HCT116 (cell line): ENCODE measurements at regions not wholly inside any gene's neighbourhood (a gene's known extent, or its start where the extent isn't known, plus 50 kb on each side); places are given as distances from the start of the nearest gene placed in this dataset.

ENCODE experiments used
- ATAC-seq: fragments of 200-7000 bp; cut with Tn5 transposase; 2 replicates; pipeline ENCODE4 v1.9.1; 2020; ENCODE audit warnings: mild to moderate bottlenecking, moderate library complexity
- BruUV-seq: library from RNA; stranded (reverse); fragments of 400-500 nt; replicated peaks from 2 replicates; lab custom pipeline; 2021; lab: Mats Ljungman, UMichigan
- CTCF ChIA-PET: fragments of 300-600 bp; sonication (Branson Sonifier 250); formaldehyde crosslinking; loops from one replicate; lab custom pipeline; 2021; ENCODE audit warnings: antibody characterized with exemption; lab: Charles Lee
- POLR2A ChIA-PET: fragments of 300-600, 350-600 bp; sonication (Branson Sonifier 250); formaldehyde crosslinking; loops from one replicate; lab custom pipeline; 2021; ENCODE audit warnings: antibody characterized with exemption; lab: Charles Lee
- RAD21 ChIA-PET, 2 experiments: fragments of 300-600 bp; sonication (Branson Sonifier 250); formaldehyde crosslinking; loops; one replicate each; lab custom pipeline; 2023; ENCODE audit warnings: low total read pairs in 2 of 2; ENCODE audit not compliant: uncharacterized antibody in 2 of 2, unreplicated experiment in 2 of 2, low non-redundant PET in 1 of 2; lab: Charles Lee
- DNase-seq: peaks from one replicate; pipeline ENCODE4 v3.0.0-alpha.2; 2010; ENCODE audit warnings: low read depth, low spot score
- H2AFZ ChIP-seq: fragments of 200-600 bp; shearing (Covaris generic), sonication (generic); 2 replicates; pipeline ENCODE4 v1.6.1; 2017; ENCODE audit warnings: low read depth, mixed run types, mixed read lengths, antibody characterized with exemption, low read length; ENCODE audit not compliant: poor library complexity, severe bottlenecking
- H3K27ac ChIP-seq: 2 replicates; pipeline ENCODE4 v1.5.1; 2012; ENCODE audit warnings: low read depth, low read length
- H3K27me3 ChIP-seq: fragments of 200-600 bp; sonication (generic); 2 replicates; pipeline ENCODE4 v1.6.1; 2016; ENCODE audit warnings: mixed run types, low read length, mixed read lengths; ENCODE audit not compliant: insufficient read depth
- H3K36me3 ChIP-seq, 2 experiments: fragments of 200-500 bp in 1 of 2; fragments of 200-600 bp in 1 of 2; sonication (Bioruptor generic) in 1 of 2; sonication (generic) in 1 of 2; 2 replicates each; pipeline versions ENCODE4 v1.5.1 to v1.6.1; 2014 to 2016; ENCODE audit warnings: low read length in 2 of 2, inconsistent platforms in 1 of 2, mixed read lengths in 1 of 2, mixed run types in 1 of 2; ENCODE audit not compliant: insufficient read depth in 2 of 2, control insufficient read depth in 1 of 2
- H3K4me1 ChIP-seq, 2 experiments: fragments of 200-600 bp in 1 of 2; sonication (generic) in 1 of 2; 2 replicates each; pipeline versions ENCODE4 v1.5.1 to v1.6.1; 2012 to 2017; ENCODE audit warnings: low read length in 2 of 2, inconsistent platforms in 1 of 2, mild to moderate bottlenecking in 1 of 2, mixed read lengths in 1 of 2, mixed run types in 1 of 2, moderate library complexity in 1 of 2; ENCODE audit not compliant: insufficient read depth in 2 of 2, control insufficient read depth in 1 of 2
- H3K4me2 ChIP-seq: fragments of 200-600 bp; sonication (generic); 2 replicates; pipeline ENCODE4 v1.6.1; 2017; ENCODE audit warnings: mixed run types, low read length, mixed read lengths
- H3K4me3 ChIP-seq, 2 experiments: fragments of 200-600 bp in 1 of 2; sonication (generic) in 1 of 2; replicated peaks in 1 of 2; 2 replicates each; pipeline ENCODE4 v1.5.1; 2011 to 2016; ENCODE audit warnings: low read length in 2 of 2, control low read depth in 1 of 2, low read depth in 1 of 2, mild to moderate bottlenecking in 1 of 2, mixed read lengths in 1 of 2, mixed run types in 1 of 2
- H3K79me2 ChIP-seq: fragments of 200-600 bp; sonication (generic); 2 replicates; pipeline ENCODE4 v1.6.1; 2017; ENCODE audit warnings: mild to moderate bottlenecking, mixed run types, low read length, moderate library complexity, mixed read lengths; ENCODE audit not compliant: insufficient read depth
- H3K9ac ChIP-seq: fragments of 200-600 bp; sonication (generic); 2 replicates; pipeline ENCODE4 v1.6.1; 2016; ENCODE audit warnings: low read length, mixed read lengths
- H3K9me2 ChIP-seq: fragments of 200-600 bp; sonication (generic), shearing (Covaris generic); 2 replicates; pipeline ENCODE4 v1.6.1; 2017; ENCODE audit warnings: mixed run types, mild to moderate bottlenecking, moderate library complexity; ENCODE audit not compliant: insufficient read depth
- H3K9me3 ChIP-seq, 2 experiments: fragments of 200-500 bp in 1 of 2; fragments of 200-600 bp in 1 of 2; sonication (Bioruptor generic) in 1 of 2; sonication (generic) in 1 of 2; 2 replicates each; pipeline ENCODE4 v1.6.1; 2014 to 2017; ENCODE audit warnings: low read length in 2 of 2, mixed read lengths in 2 of 2, inconsistent platforms in 1 of 2, low read depth in 1 of 2, mild to moderate bottlenecking in 1 of 2, mixed run types in 1 of 2, moderate library complexity in 1 of 2; ENCODE audit not compliant: control insufficient read depth in 1 of 2, insufficient read depth in 1 of 2
- H4K20me1 ChIP-seq: fragments of 200-600 bp; sonication (generic), shearing (Covaris generic); 2 replicates; pipeline ENCODE4 v1.6.1; 2017; ENCODE audit warnings: mixed run types, mild to moderate bottlenecking, moderate library complexity; ENCODE audit not compliant: insufficient read depth
- CBX3 ChIP-seq: IDR thresholded peaks from 2 replicates; pipeline ENCODE4 v1.6.1; 2012; ENCODE audit warnings: low read depth
- CEBPB ChIP-seq: IDR thresholded peaks from 2 replicates; pipeline ENCODE4 v1.6.1; 2012; ENCODE audit warnings: low read depth
- ELF1 ChIP-seq: IDR thresholded peaks from 2 replicates; pipeline ENCODE4 v1.6.1; 2012; ENCODE audit warnings: low read depth, borderline replicate concordance
- EZH2 ChIP-seq: fragments of 200-600 bp; sonication (generic); IDR thresholded peaks from 2 replicates; pipeline ENCODE4 v1.6.1; 2017; ENCODE audit warnings: antibody characterized with exemption, mixed run types
- EZH2phosphoT487 ChIP-seq: fragments of 200-600 bp; IDR thresholded peaks from 2 replicates; pipeline ENCODE4 v1.6.1; 2018; ENCODE audit warnings: antibody characterized with exemption, borderline replicate concordance
- FOSL1 ChIP-seq: IDR thresholded peaks from 2 replicates; pipeline ENCODE4 v1.6.1; 2012; ENCODE audit warnings: low read depth
- JUND ChIP-seq: IDR thresholded peaks from 2 replicates; pipeline ENCODE4 v1.6.1; 2012
- POLR2AphosphoS5 ChIP-seq: IDR thresholded peaks from 2 replicates; pipeline ENCODE4 v1.6.1; 2011; ENCODE audit warnings: mild to moderate bottlenecking, low read depth, low read length, moderate library complexity
- RAD21 ChIP-seq: IDR thresholded peaks from 2 replicates; pipeline ENCODE4 v1.6.1; 2012; ENCODE audit warnings: low read depth, mild to moderate bottlenecking
- SRF ChIP-seq: IDR thresholded peaks from 2 replicates; pipeline ENCODE4 v1.6.1; 2012; ENCODE audit warnings: low read depth
- ZFX ChIP-seq: fragments of 450-650 bp; IDR thresholded peaks from 2 replicates; pipeline ENCODE4 v1.6.1; 2017
- ZNF274 ChIP-seq: fragments of 200-500 bp; sonication (Bioruptor generic); IDR thresholded peaks from 2 replicates; pipeline ENCODE4 v1.6.1; 2014; ENCODE audit warnings: mild to moderate bottlenecking, low read depth, low read length, inconsistent platforms
- intact Hi-C: fragments of 100-400 bp; cut with micrococcal nuclease; formaldehyde crosslinking; loops from 2 replicates; pipeline ENCODE4 v1.10.0; 2022
- TF ChIP-seq, protein P1 (sequence below): IDR thresholded peaks from 2 replicates; pipeline ENCODE4 v1.6.1; 2012
- TF ChIP-seq, protein P2 (sequence below): IDR thresholded peaks from 2 replicates; pipeline ENCODE4 v1.6.1; 2012
- TF ChIP-seq, protein P3 (sequence below), 3 experiments: fragments of 200-600 bp in 1 of 3; sonication (generic) in 1 of 3; IDR thresholded peaks in 2 of 3; conservative IDR thresholded peaks in 1 of 3; 2 replicates each; pipeline ENCODE4 v1.5.1; 2012 to 2017; ENCODE audit warnings: low read depth in 2 of 3, low read length in 2 of 3, antibody characterized with exemption in 1 of 3, borderline replicate concordance in 1 of 3, control low read depth in 1 of 3, mild to moderate bottlenecking in 1 of 3, mixed read lengths in 1 of 3, mixed run types in 1 of 3, moderate library complexity in 1 of 3; ENCODE audit not compliant: insufficient read depth in 1 of 3
- TF ChIP-seq, protein P4 (sequence below): IDR thresholded peaks from 2 replicates; pipeline ENCODE4 v1.6.1; 2012; ENCODE audit warnings: low read depth

DNA sequence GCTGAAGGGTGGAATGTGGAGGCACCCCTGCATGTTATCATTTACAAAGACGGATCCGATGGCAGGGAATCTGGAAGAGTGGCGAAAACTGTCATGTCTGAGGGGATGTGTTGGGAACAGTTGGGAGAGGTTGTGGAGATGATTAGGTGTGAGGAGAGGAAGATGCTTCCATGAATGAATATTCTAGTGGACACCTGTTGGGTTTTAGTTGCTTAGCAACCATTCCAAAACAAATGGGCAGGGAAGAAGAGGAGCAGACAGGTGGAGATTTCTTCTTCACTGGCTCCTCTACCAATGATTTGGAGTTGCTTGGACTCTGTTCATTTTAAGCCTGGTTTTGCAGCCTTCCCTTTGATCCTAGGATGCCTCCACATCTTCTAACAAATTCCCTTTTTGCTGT is 465.3 kb upstream of the CLINT1 start:
- CTCF ChIA-PET, result no interaction called here
- no peaks in the 10 kb centered on the region; the same call in 1 of the 2 replicates for H3K27me3 ChIP-seq
- TF ChIP-seq RAD21 (no peak), SRF (no peak), EZH2 (no peak), CEBPB (no peak), CBX3 (no peak), POLR2AphosphoS5 (no peak)
- TF ChIP-seq, protein P1, sequence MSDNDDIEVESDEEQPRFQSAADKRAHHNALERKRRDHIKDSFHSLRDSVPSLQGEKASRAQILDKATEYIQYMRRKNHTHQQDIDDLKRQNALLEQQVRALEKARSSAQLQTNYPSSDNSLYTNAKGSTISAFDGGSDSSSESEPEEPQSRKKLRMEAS, result no peak
- TF ChIP-seq, protein P2, sequence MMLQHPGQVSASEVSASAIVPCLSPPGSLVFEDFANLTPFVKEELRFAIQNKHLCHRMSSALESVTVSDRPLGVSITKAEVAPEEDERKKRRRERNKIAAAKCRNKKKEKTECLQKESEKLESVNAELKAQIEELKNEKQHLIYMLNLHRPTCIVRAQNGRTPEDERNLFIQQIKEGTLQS, result no peak
- TF ChIP-seq, all 23 proteins: peak for 0
- Histone ChIP-seq H4K20me1 (no peaks in the 10 kb centered on the region), H3K9me3 (no peaks in the 10 kb centered on the region), H3K36me3 (no peaks in the 10 kb centered on the region), H3K4me1 (no peaks in the 10 kb centered on the region), H3K27ac (no peak overlapping the region), H3K9ac (no peak overlapping the region), H3K4me2 (no peak overlapping the region), H2AFZ (no peak overlapping the region), H3K4me3 (no peak overlapping the region), H3K9me2 (no peaks in the 10 kb centered on the region), H3K79me2 (no peaks in the 10 kb centered on the region)
- ATAC-seq, result no peak
- RAD21 ChIA-PET, result no interaction called here
- POLR2A ChIA-PET, result no interaction called here
- no peak for DNase-seq
- BruUV-seq, result no TSS peak
- intact Hi-C loops, result no loop called here

DNA sequence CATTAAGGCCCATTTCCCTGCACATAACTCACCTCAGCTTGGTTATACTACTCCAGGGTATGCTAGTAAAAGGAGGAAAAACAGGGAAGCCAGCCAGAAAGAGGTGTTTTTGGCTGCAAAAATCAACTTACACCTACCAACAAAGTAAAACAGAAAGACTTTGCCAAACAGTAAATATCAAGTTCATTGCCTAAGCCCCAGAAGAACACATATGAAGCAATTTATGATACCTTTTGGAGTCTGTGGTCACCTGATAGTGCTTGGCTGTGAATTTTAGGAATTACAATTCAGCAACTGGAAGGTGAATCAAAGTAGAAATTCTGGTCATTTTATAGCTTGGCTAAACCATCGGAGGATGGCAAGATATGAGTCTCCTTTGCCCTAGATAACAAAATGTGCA is 463.7 kb upstream of the CLINT1 start:
- Histone ChIP-seq H3K27me3 (no peaks in the 10 kb centered on the region; the same call in 1 of the 2 replicates), H3K4me2 (no peak overlapping the region), H3K27ac (no peak overlapping the region), H3K9me2 (no peaks in the 10 kb centered on the region), H3K9me3 (no peaks in the 10 kb centered on the region), H2AFZ (no peak overlapping the region), H3K36me3 (no peaks in the 10 kb centered on the region), H3K9ac (no peak overlapping the region), H3K4me1 (no peaks in the 10 kb centered on the region), H3K4me3 (no peak overlapping the region), H3K79me2 (no peaks in the 10 kb centered on the region), H4K20me1 (no peaks in the 10 kb centered on the region)
- ChIA-PET POLR2A (no interaction called here), CTCF (no interaction called here), RAD21 (no interaction called here)
- intact Hi-C loops, result no loop called here
- no peak for ATAC-seq
- BruUV-seq, result no TSS peak
- TF ChIP-seq EZH2phosphoT487, result no peak
- TF ChIP-seq, protein P2, result no peak
- TF ChIP-seq, protein P3, sequence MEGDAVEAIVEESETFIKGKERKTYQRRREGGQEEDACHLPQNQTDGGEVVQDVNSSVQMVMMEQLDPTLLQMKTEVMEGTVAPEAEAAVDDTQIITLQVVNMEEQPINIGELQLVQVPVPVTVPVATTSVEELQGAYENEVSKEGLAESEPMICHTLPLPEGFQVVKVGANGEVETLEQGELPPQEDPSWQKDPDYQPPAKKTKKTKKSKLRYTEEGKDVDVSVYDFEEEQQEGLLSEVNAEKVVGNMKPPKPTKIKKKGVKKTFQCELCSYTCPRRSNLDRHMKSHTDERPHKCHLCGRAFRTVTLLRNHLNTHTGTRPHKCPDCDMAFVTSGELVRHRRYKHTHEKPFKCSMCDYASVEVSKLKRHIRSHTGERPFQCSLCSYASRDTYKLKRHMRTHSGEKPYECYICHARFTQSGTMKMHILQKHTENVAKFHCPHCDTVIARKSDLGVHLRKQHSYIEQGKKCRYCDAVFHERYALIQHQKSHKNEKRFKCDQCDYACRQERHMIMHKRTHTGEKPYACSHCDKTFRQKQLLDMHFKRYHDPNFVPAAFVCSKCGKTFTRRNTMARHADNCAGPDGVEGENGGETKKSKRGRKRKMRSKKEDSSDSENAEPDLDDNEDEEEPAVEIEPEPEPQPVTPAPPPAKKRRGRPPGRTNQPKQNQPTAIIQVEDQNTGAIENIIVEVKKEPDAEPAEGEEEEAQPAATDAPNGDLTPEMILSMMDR (IDR thresholded peaks at IDR 0.05 in 2 of 3, conservative IDR thresholded peaks at IDR 0.05 in 1 of 3; ENCODE audit: borderline replicate concordance in 1 of 3, insufficient read depth in 1 of 3, low read depth in 2 of 3, low read length in 2 of 3), result no peak
- no peak for TF ChIP-seq ZFX
- TF ChIP-seq ELF1, result no peak
- no peak for TF ChIP-seq RAD21
- no peak for TF ChIP-seq EZH2
- TF ChIP-seq ZNF274, result no peak
- no peak for TF ChIP-seq FOSL1
- TF ChIP-seq, protein P4, sequence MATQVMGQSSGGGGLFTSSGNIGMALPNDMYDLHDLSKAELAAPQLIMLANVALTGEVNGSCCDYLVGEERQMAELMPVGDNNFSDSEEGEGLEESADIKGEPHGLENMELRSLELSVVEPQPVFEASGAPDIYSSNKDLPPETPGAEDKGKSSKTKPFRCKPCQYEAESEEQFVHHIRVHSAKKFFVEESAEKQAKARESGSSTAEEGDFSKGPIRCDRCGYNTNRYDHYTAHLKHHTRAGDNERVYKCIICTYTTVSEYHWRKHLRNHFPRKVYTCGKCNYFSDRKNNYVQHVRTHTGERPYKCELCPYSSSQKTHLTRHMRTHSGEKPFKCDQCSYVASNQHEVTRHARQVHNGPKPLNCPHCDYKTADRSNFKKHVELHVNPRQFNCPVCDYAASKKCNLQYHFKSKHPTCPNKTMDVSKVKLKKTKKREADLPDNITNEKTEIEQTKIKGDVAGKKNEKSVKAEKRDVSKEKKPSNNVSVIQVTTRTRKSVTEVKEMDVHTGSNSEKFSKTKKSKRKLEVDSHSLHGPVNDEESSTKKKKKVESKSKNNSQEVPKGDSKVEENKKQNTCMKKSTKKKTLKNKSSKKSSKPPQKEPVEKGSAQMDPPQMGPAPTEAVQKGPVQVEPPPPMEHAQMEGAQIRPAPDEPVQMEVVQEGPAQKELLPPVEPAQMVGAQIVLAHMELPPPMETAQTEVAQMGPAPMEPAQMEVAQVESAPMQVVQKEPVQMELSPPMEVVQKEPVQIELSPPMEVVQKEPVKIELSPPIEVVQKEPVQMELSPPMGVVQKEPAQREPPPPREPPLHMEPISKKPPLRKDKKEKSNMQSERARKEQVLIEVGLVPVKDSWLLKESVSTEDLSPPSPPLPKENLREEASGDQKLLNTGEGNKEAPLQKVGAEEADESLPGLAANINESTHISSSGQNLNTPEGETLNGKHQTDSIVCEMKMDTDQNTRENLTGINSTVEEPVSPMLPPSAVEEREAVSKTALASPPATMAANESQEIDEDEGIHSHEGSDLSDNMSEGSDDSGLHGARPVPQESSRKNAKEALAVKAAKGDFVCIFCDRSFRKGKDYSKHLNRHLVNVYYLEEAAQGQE, result no peak
- no peak for TF ChIP-seq JUND
- no peak for DNase-seq
